ENCODE measurements at regions not wholly inside any gene's neighbourhood (a gene's known extent, or its start where the extent isn't known, plus 50 kb on each side); places are given as distances from the start of the nearest gene placed in this dataset.
"Not testable (repeated sequence)": the region's sequence is repeated elsewhere in the genome, so short reads cannot be mapped to it uniquely, and the experiment has no call there.

GRCh38 chr9:124174433-124174832 lies 83.3 kb upstream of the NEK6 start:
- DNase-seq (ENCODE audit: low spot score), result no peak
- no peak for TF ChIP-seq CTCF (conservative IDR thresholded peaks at IDR 0.05; ENCODE audit: low read depth)
- POLR2A ChIA-PET (ENCODE audit: low non-redundant PET), result no interaction called here
- CTCF ChIA-PET, result interaction anchor here (0.7 kb wide), 1 partner anchor 9 kb away, joined by 3 read pairs; no protein-coding TSS in a partner anchor
- no peak overlapping the region for H3K27ac ChIP-seq

GRCh38 chr9:124177522-124177921 lies 80.2 kb upstream of the NEK6 start:
- DNase-seq (ENCODE audit: low spot score); CTCF ChIA-PET; POLR2A ChIA-PET (ENCODE audit: low non-redundant PET); H3K27ac ChIP-seq: not testable (repeated sequence)

GRCh38 chr9:124179196-124180071 lies 78.3 kb upstream of the NEK6 start:
- POLR2A ChIA-PET (ENCODE audit: low non-redundant PET), result no interaction called here
- no peak for TF ChIP-seq CTCF (conservative IDR thresholded peaks at IDR 0.05; ENCODE audit: low read depth)
- CTCF ChIA-PET, result interaction anchor here (0.7 kb wide), 1 partner anchor 60 kb away, joined by 3 read pairs; no protein-coding TSS in a partner anchor
- H3K27ac ChIP-seq, result no peak overlapping the region
- no peak for DNase-seq (ENCODE audit: low spot score)

GRCh38 chr9:124180557-124180956 lies 77.2 kb upstream of the NEK6 start:
- H3K27ac ChIP-seq, result no peak overlapping the region
- CTCF ChIA-PET, result no interaction called here
- no peak for DNase-seq (ENCODE audit: low spot score)
- POLR2A ChIA-PET (ENCODE audit: low non-redundant PET), result no interaction called here
- TF ChIP-seq CTCF (conservative IDR thresholded peaks at IDR 0.05; ENCODE audit: low read depth), result no peak

- ChIA-PET CTCF (interaction anchor here (0.7 kb wide), 1 partner anchor 24 kb away, joined by 4 read pairs; no protein-coding TSS in a partner anchor), POLR2A (ENCODE audit: low non-redundant PET) (no interaction called here)
- TF ChIP-seq CTCF (conservative IDR thresholded peaks at IDR 0.05; ENCODE audit: low read depth), result no peak
- no peak overlapping the region for H3K27ac ChIP-seq
- no peak for DNase-seq (ENCODE audit: low spot score)
Observed at GRCh38 chr9:124182741-124183140, 75.0 kb upstream of the NEK6 start.

GRCh38 chr9:124183772-124184171 lies 74.0 kb upstream of the NEK6 start:
- CTCF ChIA-PET, result interaction anchor here (0.6 to 1.2 kb wide), 3 partner anchors 9 to 136 kb away, joined by 3 to 4 read pairs (median 4); no protein-coding TSS in a partner anchor
- TF ChIP-seq CTCF (conservative IDR thresholded peaks at IDR 0.05; ENCODE audit: low read depth), result no peak
- POLR2A ChIA-PET (ENCODE audit: low non-redundant PET), result no interaction called here
- no peak overlapping the region for H3K27ac ChIP-seq
- DNase-seq (ENCODE audit: low spot score), result no peak

- DNase-seq (ENCODE audit: low spot score), result no peak
- POLR2A ChIA-PET (ENCODE audit: low non-redundant PET), result no interaction called here
- no peak overlapping the region for H3K27ac ChIP-seq
- CTCF ChIA-PET, result interaction anchor here (0.6 kb wide), 1 partner anchor 414 kb away, joined by 3 read pairs; no protein-coding TSS in a partner anchor
- no peak for TF ChIP-seq CTCF (conservative IDR thresholded peaks at IDR 0.05; ENCODE audit: low read depth)
Observed at GRCh38 chr9:124185413-124185812, 72.3 kb upstream of the NEK6 start.

Measured in RWPE1 (cell line).